ENCODE measurements at regions not wholly inside any gene's neighbourhood (a gene's known extent, or its start where the extent isn't known, plus 50 kb on each side); places are given as distances from the start of the nearest gene placed in this dataset.

- peaks cover 44% of the 10 kb centered on the region for H3K36me3 Mint-ChIP-seq
- TF ChIP-seq ZNF317 (CRISPR knock-in tag; IDR thresholded peaks at IDR 0.05; ENCODE audit: borderline replicate concordance, low read depth), result no peak
- TF ChIP-seq ZNF281 (CRISPR knock-in tag; IDR thresholded peaks at IDR 0.05), result no peak
- no peak for TF ChIP-seq NR1H2 (CRISPR knock-in tag; IDR thresholded peaks at IDR 0.05)
- TF ChIP-seq OVOL2 (CRISPR knock-in tag; IDR thresholded peaks at IDR 0.05; ENCODE audit: borderline replicate concordance), result no peak
- no peak for TF ChIP-seq E2F5 (CRISPR knock-in tag; IDR thresholded peaks at IDR 0.05)
- TF ChIP-seq CDX4 (CRISPR knock-in tag; IDR thresholded peaks at IDR 0.05; ENCODE audit: borderline replicate concordance), result no peak
- no peak for TF ChIP-seq TCF7 (CRISPR knock-in tag; IDR thresholded peaks at IDR 0.05; ENCODE audit: low read depth)
- TF ChIP-seq CTCF (IDR thresholded peaks at IDR 0.05), result no peak
- no peak for TF ChIP-seq NR3C1 (CRISPR knock-in tag; conservative IDR thresholded peaks at IDR 0.05; ENCODE audit: low read depth)
- TF ChIP-seq NFE2L1 (CRISPR knock-in tag; IDR thresholded peaks at IDR 0.05), result no peak
- no peak for TF ChIP-seq ERG (CRISPR knock-in tag; IDR thresholded peaks at IDR 0.05)
- no peak for TF ChIP-seq TEAD4 (CRISPR knock-in tag; IDR thresholded peaks at IDR 0.05)
- no peak for TF ChIP-seq NR2C2 (CRISPR knock-in tag; IDR thresholded peaks at IDR 0.05)
- no peak for TF ChIP-seq ZNF138 (CRISPR knock-in tag; conservative IDR thresholded peaks at IDR 0.05)
- TF ChIP-seq CREM (CRISPR knock-in tag; IDR thresholded peaks at IDR 0.05), result no peak
- TF ChIP-seq PRDM15 (CRISPR knock-in tag; IDR thresholded peaks at IDR 0.05), result no peak
- peaks cover 24% of the 10 kb centered on the region for H3K4me1 Mint-ChIP-seq
- H3K27me3 Mint-ChIP-seq (ENCODE audit: low read depth), result no peaks in the 10 kb centered on the region
- ChIA-PET CTCF (no interaction called here), POLR2A (no interaction called here)
- H3K27ac Mint-ChIP-seq, result no peak overlapping the region
- H3K9me3 Mint-ChIP-seq, result peaks cover 57% of the 10 kb centered on the region
- no peak overlapping the region for H3K4me3 Mint-ChIP-seq
- ATAC-seq, result peak; percentile 61; the same call in 1 of the 2 replicates
- no peak for DNase-seq (ENCODE audit: low spot score)
These were observed 455.4 kb upstream of the LRRTM4 start for GRCh38 chr2:77977471-77978063.
